Left lobe of liver (tissue), 2 donors: ENCODE measurements at regions not wholly inside any gene's neighbourhood (a gene's known extent, or its start where the extent isn't known, plus 50 kb on each side); places are given as distances from the start of the nearest gene placed in this dataset.

Experiments
- ATAC-seq: fragments of 200-7000 bp; cut with Tn5 transposase; one replicate; pipeline ENCODE4 v1.9.1; 2020; ENCODE audit warnings: mild to moderate bottlenecking, moderate library complexity
- DNase-seq: peaks from one replicate; pipeline ENCODE4 v3.0.0-alpha.2; 2020; ENCODE audit warnings: low spot score
- donor health status: DM: no; HTN: no; CAD: no; lungs with moderate emphysema.
- donor health status: DM: no; HTN: yes; CAD: no.

- no peak for ATAC-seq
These were observed 87.9 kb downstream of the THBS2 start for GRCh38 chr6:169165561-169166300.

GRCh38 chr6:169164986-169165385 is 88.7 kb downstream of the THBS2 start:
- no peak for DNase-seq
- no peak for ATAC-seq

More at GRCh38 chr6:169165561-169166300, 87.9 kb downstream of the THBS2 start:
- DNase-seq: no peak

- no peak for ATAC-seq
- DNase-seq: no peak
These were observed 89.2 kb downstream of the THBS2 start for GRCh38 chr6:169164451-169164850.

- ATAC-seq: no peak
These were observed 90.2 kb downstream of the THBS2 start for GRCh38 chr6:169163411-169163901.

GRCh38 chr6:169162752-169163407 is 90.8 kb downstream of the THBS2 start:
- ATAC-seq (no peak), DNase-seq (no peak)

More at GRCh38 chr6:169163411-169163901, 90.2 kb downstream of the THBS2 start:
- DNase-seq: no peak

- DNase-seq (no peak), ATAC-seq (no peak)
These were observed 91.4 kb downstream of the THBS2 start for GRCh38 chr6:169162249-169162648.

GRCh38 chr6:169161572-169162167 is 92.0 kb downstream of the THBS2 start:
- ATAC-seq (no peak), DNase-seq (no peak)

GRCh38 chr6:169160855-169161560 is 92.6 kb downstream of the THBS2 start:
- no peak for ATAC-seq
- DNase-seq: no peak

GRCh38 chr6:169160091-169160854 is 93.4 kb downstream of the THBS2 start:
- DNase-seq (no peak), ATAC-seq (no peak)

- ATAC-seq: no peak
- no peak for DNase-seq
These were observed 94.3 kb downstream of the THBS2 start for GRCh38 chr6:169159331-169159730.

GRCh38 chr6:169158691-169159090 is 95.0 kb downstream of the THBS2 start:
- no peak for DNase-seq
- no peak for ATAC-seq

GRCh38 chr6:169158174-169158573 is 95.5 kb downstream of the THBS2 start:
- ATAC-seq: peak; percentile 36
- no peak for DNase-seq

GRCh38 chr6:169157197-169158148 is 96.2 kb downstream of the THBS2 start:
- DNase-seq: no peak
- ATAC-seq: no peak

GRCh38 chr6:169156793-169157147 is 96.9 kb downstream of the THBS2 start:
- DNase-seq (no peak), ATAC-seq (no peak)

GRCh38 chr6:169156108-169156792 is 97.4 kb downstream of the THBS2 start:
- ATAC-seq: no peak
- DNase-seq: no peak

- ATAC-seq: no peak
- no peak for DNase-seq
These were observed 98.2 kb downstream of the THBS2 start for GRCh38 chr6:169155481-169155880.

GRCh38 chr6:169153401-169153800 is 100.2 kb downstream of the THBS2 start:
- no peak for ATAC-seq

GRCh38 chr6:169146521-169146920 is 107.1 kb downstream of the THBS2 start:
- ATAC-seq (no peak), DNase-seq (no peak)

More at GRCh38 chr6:169153401-169153800, 100.2 kb downstream of the THBS2 start:
- no peak for DNase-seq

GRCh38 chr6:169145991-169146501 is 107.6 kb downstream of the THBS2 start:
- ATAC-seq (no peak), DNase-seq (no peak)
